ENCODE measurements at regions not wholly inside any gene's neighbourhood (a gene's known extent, or its start where the extent isn't known, plus 50 kb on each side); places are given as distances from the start of the nearest gene placed in this dataset.
"Not testable (repeated sequence)": the region's sequence is repeated elsewhere in the genome, so short reads cannot be mapped to it uniquely, and the experiment has no call there.

DNA sequence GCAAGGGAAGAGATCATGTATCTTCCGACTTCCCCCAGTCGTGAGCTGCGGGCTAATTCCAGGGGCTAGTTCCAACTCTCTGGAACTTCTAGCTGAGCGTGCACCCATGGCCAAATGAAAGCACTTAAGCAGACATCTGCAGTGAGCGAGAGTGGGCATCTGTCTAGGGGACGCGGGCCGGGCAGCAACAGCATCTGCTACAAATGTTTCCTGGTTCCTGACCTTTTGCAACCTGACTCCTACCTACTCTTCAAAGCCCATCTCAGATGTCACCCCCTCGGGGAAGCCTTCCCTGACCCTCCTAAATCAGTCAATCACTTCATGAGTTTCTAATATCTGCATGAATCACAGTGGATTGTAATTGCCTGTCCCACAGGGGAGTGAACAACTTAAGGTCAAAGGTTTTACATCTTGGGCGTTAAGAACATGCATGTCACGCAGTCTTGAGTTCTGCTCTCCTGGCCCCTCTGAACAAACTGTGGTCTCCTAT, 141.9 kb downstream of the CEBPB start:
- no peak overlapping the region for H3K9ac ChIP-seq (ENCODE audit: low read depth, low read length)
- no peak overlapping the region for H2AFZ ChIP-seq (ENCODE audit: low read depth, low read length)
- peaks cover 4% of the 10 kb centered on the region for H3K27me3 ChIP-seq (ENCODE audit: insufficient read depth, low read length, poor library complexity)
- no peaks in the 10 kb centered on the region for H3K36me3 ChIP-seq (ENCODE audit: insufficient read depth, low read length)
- no peaks in the 10 kb centered on the region for H3K9me3 ChIP-seq (ENCODE audit: insufficient read depth, low read length, severe bottlenecking)
- ATAC-seq (ENCODE audit: insufficient read depth, low read depth) (no peak), DNase-seq (no peak)
- H4K20me1 ChIP-seq (ENCODE audit: insufficient read depth, low read length) = no peaks in the 10 kb centered on the region
- no peak overlapping the region for H3K4me3 ChIP-seq (ENCODE audit: low read depth in 1 of 2, low read length in 2 of 2)
- H3K27ac ChIP-seq (ENCODE audit: low read length) = no peak overlapping the region
- H3K4me1 ChIP-seq (ENCODE audit: insufficient read depth, low read length) = peaks cover 3% of the 10 kb centered on the region
- H3K4me2 ChIP-seq (ENCODE audit: insufficient read depth, low read length) = no peak overlapping the region
- no peaks in the 10 kb centered on the region for H3K79me2 ChIP-seq (ENCODE audit: insufficient read depth, low read length)
- TF ChIP-seq EZH2 (IDR thresholded peaks at IDR 0.05; ENCODE audit: borderline replicate concordance, low read depth, low read length, severe bottlenecking) = no peak

GRCh38 chr20:50333131-50333670, 142.6 kb downstream of the CEBPB start:
- Histone ChIP-seq H3K9me3 (ENCODE audit: insufficient read depth, low read length, severe bottlenecking) (no peaks in the 10 kb centered on the region), H3K4me1 (ENCODE audit: insufficient read depth, low read length) (peaks cover 10% of the 10 kb centered on the region), H3K4me3 (ENCODE audit: low read depth in 1 of 2, low read length in 2 of 2) (no peak overlapping the region), H3K27me3 (ENCODE audit: insufficient read depth, low read length, poor library complexity) (peaks cover 4% of the 10 kb centered on the region), H2AFZ (ENCODE audit: low read depth, low read length) (no peak overlapping the region), H3K27ac (ENCODE audit: low read length) (no peak overlapping the region), H3K79me2 (ENCODE audit: insufficient read depth, low read length) (no peaks in the 10 kb centered on the region), H3K4me2 (ENCODE audit: insufficient read depth, low read length) (no peak overlapping the region), H4K20me1 (ENCODE audit: insufficient read depth, low read length) (no peaks in the 10 kb centered on the region; the same call in 1 of the 2 replicates), H3K36me3 (ENCODE audit: insufficient read depth, low read length) (no peaks in the 10 kb centered on the region), H3K9ac (ENCODE audit: low read depth, low read length) (no peak overlapping the region)
- ATAC-seq (ENCODE audit: insufficient read depth, low read depth) (no peak), DNase-seq (no peak)
- no peak for TF ChIP-seq EZH2 (IDR thresholded peaks at IDR 0.05; ENCODE audit: borderline replicate concordance, low read depth, low read length, severe bottlenecking)

- no peak for DNase-seq
- Histone ChIP-seq H3K4me2 (ENCODE audit: insufficient read depth, low read length) (no peak overlapping the region), H3K9ac (ENCODE audit: low read depth, low read length) (no peak overlapping the region), H3K36me3 (ENCODE audit: insufficient read depth, low read length) (no peaks in the 10 kb centered on the region), H3K4me1 (ENCODE audit: insufficient read depth, low read length) (peaks cover 16% of the 10 kb centered on the region), H3K9me3 (ENCODE audit: insufficient read depth, low read length, severe bottlenecking) (no peaks in the 10 kb centered on the region), H2AFZ (ENCODE audit: low read depth, low read length) (no peak overlapping the region), H4K20me1 (ENCODE audit: insufficient read depth, low read length) (peaks cover 3% of the 10 kb centered on the region; the same call in 1 of the 2 replicates), H3K4me3 (ENCODE audit: low read depth in 1 of 2, low read length in 2 of 2) (no peak overlapping the region), H3K27me3 (ENCODE audit: insufficient read depth, low read length, poor library complexity) (peaks cover 4% of the 10 kb centered on the region), H3K27ac (ENCODE audit: low read length) (no peak overlapping the region), H3K79me2 (ENCODE audit: insufficient read depth, low read length) (no peaks in the 10 kb centered on the region)
- TF ChIP-seq EZH2 (IDR thresholded peaks at IDR 0.05; ENCODE audit: borderline replicate concordance, low read depth, low read length, severe bottlenecking) = no peak
- TF ChIP-seq, protein P1, sequence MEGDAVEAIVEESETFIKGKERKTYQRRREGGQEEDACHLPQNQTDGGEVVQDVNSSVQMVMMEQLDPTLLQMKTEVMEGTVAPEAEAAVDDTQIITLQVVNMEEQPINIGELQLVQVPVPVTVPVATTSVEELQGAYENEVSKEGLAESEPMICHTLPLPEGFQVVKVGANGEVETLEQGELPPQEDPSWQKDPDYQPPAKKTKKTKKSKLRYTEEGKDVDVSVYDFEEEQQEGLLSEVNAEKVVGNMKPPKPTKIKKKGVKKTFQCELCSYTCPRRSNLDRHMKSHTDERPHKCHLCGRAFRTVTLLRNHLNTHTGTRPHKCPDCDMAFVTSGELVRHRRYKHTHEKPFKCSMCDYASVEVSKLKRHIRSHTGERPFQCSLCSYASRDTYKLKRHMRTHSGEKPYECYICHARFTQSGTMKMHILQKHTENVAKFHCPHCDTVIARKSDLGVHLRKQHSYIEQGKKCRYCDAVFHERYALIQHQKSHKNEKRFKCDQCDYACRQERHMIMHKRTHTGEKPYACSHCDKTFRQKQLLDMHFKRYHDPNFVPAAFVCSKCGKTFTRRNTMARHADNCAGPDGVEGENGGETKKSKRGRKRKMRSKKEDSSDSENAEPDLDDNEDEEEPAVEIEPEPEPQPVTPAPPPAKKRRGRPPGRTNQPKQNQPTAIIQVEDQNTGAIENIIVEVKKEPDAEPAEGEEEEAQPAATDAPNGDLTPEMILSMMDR (IDR thresholded peaks at IDR 0.05; ENCODE audit: borderline replicate concordance, extremely low read depth, low read length, poor library complexity, severe bottlenecking) = no peak
- ATAC-seq (ENCODE audit: insufficient read depth, low read depth) = no peak
Observed at GRCh38 chr20:50333812-50334211, 143.2 kb downstream of the CEBPB start.

GRCh38 chr20:50334512-50334911, 143.9 kb downstream of the CEBPB start:
- H3K79me2 ChIP-seq (ENCODE audit: insufficient read depth, low read length); H3K27me3 ChIP-seq (ENCODE audit: insufficient read depth, low read length, poor library complexity); H3K4me3 ChIP-seq (ENCODE audit: low read depth in 1 of 2, low read length in 2 of 2); H3K4me2 ChIP-seq (ENCODE audit: insufficient read depth, low read length); H3K9me3 ChIP-seq (ENCODE audit: insufficient read depth, low read length, severe bottlenecking); H3K9ac ChIP-seq (ENCODE audit: low read depth, low read length); H2AFZ ChIP-seq (ENCODE audit: low read depth, low read length); DNase-seq; H4K20me1 ChIP-seq (ENCODE audit: insufficient read depth, low read length); H3K36me3 ChIP-seq (ENCODE audit: insufficient read depth, low read length); ATAC-seq (ENCODE audit: insufficient read depth, low read depth); H3K27ac ChIP-seq (ENCODE audit: low read length): not testable (repeated sequence)
- peaks cover 23% of the 10 kb centered on the region for H3K4me1 ChIP-seq (ENCODE audit: insufficient read depth, low read length)

- peaks cover 4% of the 10 kb centered on the region for H3K27me3 ChIP-seq (ENCODE audit: insufficient read depth, low read length, poor library complexity)
- H3K9me3 ChIP-seq (ENCODE audit: insufficient read depth, low read length, severe bottlenecking) = no peaks in the 10 kb centered on the region
- no peak overlapping the region for H2AFZ ChIP-seq (ENCODE audit: low read depth, low read length)
- H3K4me3 ChIP-seq (ENCODE audit: low read depth in 1 of 2, low read length in 2 of 2) = no peak overlapping the region
- TF ChIP-seq, protein P1 (IDR thresholded peaks at IDR 0.05; ENCODE audit: borderline replicate concordance, extremely low read depth, low read length, poor library complexity, severe bottlenecking) = no peak
- no peak for TF ChIP-seq EZH2 (IDR thresholded peaks at IDR 0.05; ENCODE audit: borderline replicate concordance, low read depth, low read length, severe bottlenecking)
- H3K27ac ChIP-seq (ENCODE audit: low read length) = no peak overlapping the region
- H4K20me1 ChIP-seq (ENCODE audit: insufficient read depth, low read length) = peaks cover 10% of the 10 kb centered on the region
- no peak for ATAC-seq (ENCODE audit: insufficient read depth, low read depth)
- DNase-seq = no peak
- peaks cover 29% of the 10 kb centered on the region for H3K4me1 ChIP-seq (ENCODE audit: insufficient read depth, low read length)
- no peak overlapping the region for H3K9ac ChIP-seq (ENCODE audit: low read depth, low read length)
- H3K79me2 ChIP-seq (ENCODE audit: insufficient read depth, low read length) = no peaks in the 10 kb centered on the region
- no peaks in the 10 kb centered on the region for H3K36me3 ChIP-seq (ENCODE audit: insufficient read depth, low read length)
- H3K4me2 ChIP-seq (ENCODE audit: insufficient read depth, low read length) = no peak overlapping the region
Observed at GRCh38 chr20:50335105-50335504, 144.5 kb downstream of the CEBPB start.

Data from DND-41 (cell line).